NB4 (cell line): ENCODE measurements at regions not wholly inside any gene's neighbourhood (a gene's known extent, or its start where the extent isn't known, plus 50 kb on each side); places are given as distances from the start of the nearest gene placed in this dataset.

Experiments
- DNase-seq: peaks from one replicate; pipeline ENCODE4 v3.0.0; 2010; ENCODE audit warnings: low read depth
- H3K4me3 ChIP-seq: one replicate; pipeline ENCODE4 v1.5.1; 2011; ENCODE audit warnings: mild to moderate bottlenecking, low read depth, low read length, moderate library complexity
- CTCF ChIP-seq: IDR thresholded peaks from one replicate; pipeline ENCODE4 v1.5.1; 2012; ENCODE audit warnings: low read depth, low read length
- MAX ChIP-seq: IDR thresholded peaks from 2 replicates; pipeline ENCODE4 v1.6.1; 2011; ENCODE audit warnings: low read depth, low read length
- MYC ChIP-seq: IDR thresholded peaks from 2 replicates; pipeline ENCODE4 v1.6.1; 2011; ENCODE audit warnings: low read depth, low read length
- POLR2A ChIP-seq: IDR thresholded peaks from 2 replicates; pipeline ENCODE4 v1.6.1; 2011; ENCODE audit warnings: mild to moderate bottlenecking; ENCODE audit not compliant: insufficient read length; ENCODE audit errors: extremely low read depth

GRCh38 chr2:216571909-216572513 lies 61.2 kb upstream of the IGFBP2 start:
- no peak overlapping the region for H3K4me3 ChIP-seq
- TF ChIP-seq POLR2A (no peak), MYC (no peak), MAX (no peak), CTCF (no peak)
- no peak for DNase-seq

- H3K4me3 ChIP-seq: no peak overlapping the region
- DNase-seq: no peak
- TF ChIP-seq CTCF: no peak
- TF ChIP-seq MYC: no peak
- TF ChIP-seq MAX: no peak
- TF ChIP-seq POLR2A: no peak
These were observed 60.3 kb upstream of the IGFBP2 start for GRCh38 chr2:216572582-216573578.

- peak; percentile 82 for DNase-seq
- no peak for TF ChIP-seq CTCF
These were observed 59.2 kb upstream of the IGFBP2 start for GRCh38 chr2:216574046-216574445.

GRCh38 chr2:216574586-216574985 lies 58.6 kb upstream of the IGFBP2 start:
- TF ChIP-seq MAX (no peak), CTCF (no peak), POLR2A (no peak), MYC (no peak)
- H3K4me3 ChIP-seq: no peak overlapping the region
- no peak for DNase-seq

More at GRCh38 chr2:216574046-216574445, 59.2 kb upstream of the IGFBP2 start:
- H3K4me3 ChIP-seq: no peak overlapping the region

GRCh38 chr2:216575465-216575864 lies 57.8 kb upstream of the IGFBP2 start:
- H3K4me3 ChIP-seq: no peak overlapping the region
- peak; percentile 51 for DNase-seq
- TF ChIP-seq POLR2A (no peak), MYC (no peak), MAX (no peak), CTCF (no peak)
